NCI-H524 (cell line): ENCODE measurements at regions not wholly inside any gene's neighbourhood (a gene's known extent, or its start where the extent isn't known, plus 50 kb on each side); places are given as distances from the start of the nearest gene placed in this dataset.
"Not testable (repeated sequence)": the region's sequence is repeated elsewhere in the genome, so short reads cannot be mapped to it uniquely, and the experiment has no call there.

Experiments used
- DNase-seq, 2 experiments: peaks; one replicate each; lab custom pipeline; 2025; lab: John Stamatoyannopoulos, UW

DNA sequence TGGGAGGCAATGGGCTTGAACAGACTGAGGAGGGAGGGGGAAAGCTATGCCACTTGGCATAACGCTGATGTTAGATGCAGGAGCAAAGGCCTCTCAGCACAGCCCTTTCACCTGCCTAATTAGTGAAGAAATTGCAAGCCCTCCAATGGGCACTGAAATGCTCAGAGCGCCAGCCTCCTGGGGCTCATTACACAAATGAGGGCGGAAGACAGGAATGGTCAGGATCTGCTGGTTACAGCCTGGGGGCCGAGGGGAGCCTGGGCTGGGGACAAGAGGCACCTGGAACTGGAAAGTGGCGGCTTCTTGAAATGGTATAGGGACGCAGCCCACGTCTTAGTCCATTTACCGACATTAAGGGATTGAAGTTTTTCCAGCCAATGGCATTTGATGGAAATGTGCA is 50.2 kb upstream of the PLET1 start:
- no peak for DNase-seq

GRCh38 chr11:112315057-112315720 is 54.5 kb upstream of the PLET1 start:
- DNase-seq: no peak

DNA sequence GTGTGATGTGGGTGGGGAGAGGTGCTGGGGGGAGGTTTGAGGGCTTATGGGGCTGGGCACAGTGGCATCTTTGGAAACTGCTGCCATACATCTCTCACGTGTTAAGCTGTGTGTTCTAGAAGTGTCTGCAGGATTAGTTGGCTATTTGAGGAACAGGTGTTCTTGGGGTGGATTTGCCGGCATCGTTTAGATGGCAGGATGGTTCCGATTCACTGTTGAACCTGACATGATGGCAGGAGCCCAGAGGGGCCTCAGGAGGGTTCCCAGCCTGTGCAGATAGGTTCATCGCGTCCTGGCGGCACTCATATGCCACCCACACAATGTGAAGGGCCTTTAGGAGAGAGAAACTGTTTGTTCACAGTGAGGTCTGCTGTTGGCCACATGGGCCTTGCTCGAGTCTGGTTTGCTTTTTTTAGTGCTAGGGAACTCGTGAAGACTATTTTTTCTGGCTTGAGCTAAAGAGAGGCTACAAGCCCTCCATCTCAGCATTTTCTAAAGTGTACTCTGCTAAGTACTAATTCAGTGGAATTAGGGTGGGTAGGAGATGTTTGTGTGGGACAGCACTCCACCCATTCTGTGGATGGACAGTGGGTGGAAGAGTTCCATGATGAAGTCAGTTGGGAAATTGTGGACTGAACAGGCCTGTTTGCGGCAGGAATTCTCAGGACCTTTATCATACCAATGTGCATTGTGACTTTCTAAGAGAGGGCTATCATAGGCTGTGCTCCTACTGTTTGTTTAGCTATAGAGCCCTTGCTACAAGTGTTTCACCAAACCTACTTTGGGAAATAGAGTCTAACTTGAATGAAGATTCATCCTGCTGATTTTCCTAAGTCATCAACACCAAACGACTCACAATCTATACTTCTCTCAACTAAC is 55.4 kb upstream of the PLET1 start:
- no peak for DNase-seq

- DNase-seq: no peak
Observed at GRCh38 chr11:112316971-112317370, 56.3 kb upstream of the PLET1 start.

GRCh38 chr11:112318184-112318591 is 57.5 kb upstream of the PLET1 start:
- DNase-seq: no peak

- DNase-seq: no peak
Observed at GRCh38 chr11:112318661-112319060, 58.0 kb upstream of the PLET1 start.

GRCh38 chr11:112320668-112321067 is 60.0 kb upstream of the PLET1 start:
- DNase-seq: no peak

- peak; percentile 98 for DNase-seq
Observed at GRCh38 chr11:112321501-112322172, 61.0 kb upstream of the PLET1 start.

- DNase-seq: no peak
Observed at GRCh38 chr11:112322173-112322790, 61.6 kb upstream of the PLET1 start.

GRCh38 chr11:112334381-112334780 is 73.7 kb upstream of the PLET1 start:
- DNase-seq: no peak

DNA sequence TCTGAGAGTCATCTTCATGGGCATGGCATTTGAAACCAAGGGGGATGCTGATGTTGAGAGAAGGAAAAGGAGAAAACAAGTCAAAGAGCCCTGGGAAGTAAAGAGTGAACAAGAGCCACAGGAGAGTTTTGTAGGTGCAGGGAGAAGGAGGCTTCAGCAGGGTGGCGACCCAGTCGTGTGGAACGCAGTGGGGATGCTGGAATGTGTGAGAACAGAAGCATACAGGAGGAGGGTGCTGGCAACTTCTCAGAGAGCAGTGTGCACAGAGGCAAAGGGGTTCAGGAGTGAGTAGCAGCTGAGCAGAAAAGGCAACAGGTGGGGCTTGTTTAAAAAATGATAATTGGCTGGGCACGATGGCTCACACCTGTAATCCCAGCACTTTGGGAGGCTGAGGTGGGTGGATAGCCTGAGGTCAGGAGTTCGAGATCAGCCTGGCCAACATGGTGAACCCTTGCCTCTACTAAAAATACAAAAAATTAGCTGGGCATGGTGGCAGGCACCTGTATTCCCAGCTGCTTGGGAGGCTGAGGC is 75.8 kb upstream of the PLET1 start:
- DNase-seq: no peak

DNA sequence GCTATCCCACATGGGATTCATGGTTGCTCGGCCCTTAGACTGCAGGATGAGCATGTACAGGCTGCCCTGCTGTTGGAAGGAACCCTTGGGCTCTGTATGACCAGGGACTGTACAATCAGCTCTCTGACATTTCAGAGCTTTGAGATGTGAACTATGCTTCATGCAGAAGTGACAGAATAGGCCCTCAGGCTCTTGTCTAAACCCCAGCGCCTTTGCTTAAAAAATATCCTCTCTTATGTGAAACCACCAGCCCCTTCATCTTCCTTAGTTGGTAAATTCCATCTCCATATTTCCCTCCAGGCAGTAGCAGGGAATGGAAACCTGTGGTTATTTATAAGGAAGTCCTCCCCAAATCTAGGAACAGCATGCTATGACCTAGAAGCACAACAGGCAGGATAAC is 78.9 kb upstream of the PLET1 start:
- no peak for DNase-seq

GRCh38 chr11:112343368-112344039 is 82.8 kb upstream of the PLET1 start:
- DNase-seq: no peak

GRCh38 chr11:112344040-112344413 is 83.4 kb upstream of the PLET1 start:
- DNase-seq: no peak

DNA sequence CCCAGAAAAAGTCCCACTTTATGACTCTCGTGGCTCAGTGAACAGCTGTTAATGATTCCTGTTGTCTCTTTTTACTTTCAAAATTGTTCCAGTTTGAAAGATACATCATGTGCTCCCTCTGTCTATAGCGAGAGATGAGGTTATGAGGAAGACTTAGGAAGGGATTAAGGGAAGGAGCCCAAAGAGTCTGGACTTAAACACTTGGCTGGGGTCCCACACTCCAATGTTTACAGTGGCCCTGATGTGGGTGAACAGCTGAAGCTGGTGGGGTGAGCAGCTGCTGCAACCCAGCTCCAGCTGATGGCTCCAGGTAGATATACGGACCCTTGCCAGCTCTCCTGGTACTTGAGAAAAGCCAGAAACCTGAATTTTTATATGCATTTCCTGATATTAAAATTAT is 84.5 kb upstream of the PLET1 start:
- DNase-seq: peak; percentile 72 to 78

DNA sequence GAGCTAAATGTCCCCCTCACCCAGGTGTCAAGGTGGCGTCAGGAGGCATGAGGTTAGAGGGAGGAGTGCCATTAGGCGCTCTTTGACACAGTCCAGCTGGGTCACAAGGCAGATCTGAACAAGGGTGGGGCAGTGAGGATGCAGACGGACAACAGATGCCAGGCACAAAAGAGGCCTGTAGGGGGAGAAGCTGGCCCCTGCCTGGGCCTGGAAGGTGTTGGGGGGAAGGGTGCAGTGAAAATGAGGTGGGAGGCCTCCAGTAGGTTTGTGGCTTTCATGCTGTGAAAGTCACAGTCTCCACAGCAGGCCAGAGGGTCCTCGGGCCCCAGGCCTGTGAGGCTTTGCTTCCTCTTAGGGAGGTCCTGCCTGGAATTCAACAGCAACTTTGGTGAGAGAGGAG is 85.0 kb upstream of the PLET1 start:
- peak in 1 of 2 experiments; percentile 33 for DNase-seq

DNA sequence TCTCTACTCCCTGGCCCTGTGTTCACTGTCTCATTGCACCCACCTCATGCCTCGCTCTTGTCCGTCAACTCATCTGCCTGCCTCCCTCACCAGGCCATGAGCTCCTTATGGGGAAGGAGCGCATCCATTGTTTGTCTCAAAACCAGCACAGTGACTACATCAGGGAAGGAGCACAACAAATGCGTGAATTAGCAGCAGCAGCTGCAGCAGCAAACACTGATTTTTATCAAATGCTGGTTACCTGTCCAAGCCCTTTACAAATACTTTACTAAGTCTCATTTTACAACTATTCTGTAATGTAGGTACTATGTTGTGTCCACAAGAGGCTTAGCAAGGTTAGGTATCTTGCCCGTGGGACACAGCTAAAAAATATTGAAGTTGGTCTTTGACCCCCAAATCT is 85.9 kb upstream of the PLET1 start:
- DNase-seq: no peak

DNA sequence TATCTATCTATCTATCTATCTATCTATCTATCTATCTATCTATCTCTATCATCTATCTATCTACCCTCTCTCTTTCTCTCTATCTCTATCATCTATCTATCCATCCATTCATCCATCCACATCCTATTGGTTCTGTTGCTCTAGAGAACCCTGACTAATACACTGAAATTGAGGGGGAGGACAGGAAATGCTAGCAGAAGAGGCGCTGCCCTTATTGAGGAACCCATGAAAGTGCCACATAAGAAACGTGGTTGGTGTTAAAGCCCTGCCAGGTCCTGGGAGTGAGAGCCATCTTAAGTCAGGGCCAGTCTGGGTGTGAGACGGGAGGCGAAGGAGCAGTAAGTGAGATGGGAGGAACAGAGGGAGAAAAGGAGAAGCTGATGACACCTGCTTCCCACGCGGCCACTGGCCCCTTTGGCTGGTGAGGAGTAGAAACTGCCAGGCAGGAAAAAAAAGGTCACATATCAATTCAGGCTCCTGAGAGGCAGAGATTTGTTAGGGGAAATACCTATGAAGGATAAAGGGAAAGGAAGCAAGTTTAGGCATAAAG is 87.9 kb upstream of the PLET1 start:
- no peak for DNase-seq

DNA sequence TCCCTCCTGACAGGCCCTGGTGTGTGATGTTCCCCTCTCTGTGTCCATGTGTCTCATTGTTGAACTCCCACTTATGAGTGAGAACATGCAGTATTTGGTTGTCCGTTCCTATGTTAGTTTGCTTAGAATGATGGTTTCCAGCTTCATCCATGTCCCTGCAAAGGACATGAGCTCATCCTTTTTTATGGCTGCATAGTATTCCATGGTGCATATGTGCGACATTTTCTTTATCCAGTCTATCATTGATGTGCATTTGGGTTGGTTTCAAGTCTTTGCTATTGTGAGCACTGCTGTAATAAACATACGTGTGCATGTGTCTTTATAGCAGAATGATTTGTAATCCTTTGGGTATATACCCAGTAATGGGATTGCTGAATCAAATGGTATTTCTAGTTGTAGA is 90.8 kb upstream of the PLET1 start:
- not testable (repeated sequence) for DNase-seq

DNA sequence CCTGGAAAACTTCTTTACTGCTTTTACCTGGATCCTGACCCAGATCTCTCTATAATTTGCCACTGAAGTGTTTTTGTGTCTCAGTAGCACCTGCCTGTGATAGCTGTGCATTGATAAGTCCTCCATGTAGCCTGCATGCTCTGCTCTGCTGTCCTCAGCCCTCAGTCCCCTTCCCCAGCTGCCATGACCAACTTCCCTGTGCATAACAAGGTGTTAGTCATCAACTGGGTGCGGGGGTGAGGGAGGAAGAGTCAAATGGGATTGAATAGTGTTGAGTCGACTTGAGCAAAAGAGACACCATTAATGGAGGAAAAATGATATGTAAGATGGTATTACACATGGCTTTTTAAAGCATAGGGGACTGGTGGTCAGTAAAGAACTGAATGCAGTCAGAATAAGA is 92.2 kb upstream of the PLET1 start:
- no peak for DNase-seq

- DNase-seq: no peak
Observed at GRCh38 chr11:112354364-112354763, 93.7 kb upstream of the PLET1 start.
